Gastroesophageal sphincter (tissue), 4 donors: ENCODE measurements at regions not wholly inside any gene's neighbourhood (a gene's known extent, or its start where the extent isn't known, plus 50 kb on each side); places are given as distances from the start of the nearest gene placed in this dataset.

Experiments used
- ATAC-seq: fragments of 150-250 bp; one replicate; pipeline ENCODE4 v1.9.1; 2016; ENCODE audit warnings: mild to moderate bottlenecking, moderate library complexity
- H3K27ac ChIP-seq, 4 donors: fragments of 200-600 bp; sonication (generic) in 3 of 4; 1 replicate in 3 of 4; 2 replicates in 1 of 4; pipeline ENCODE4 v1.5.1; 2016 to 2019
- H3K27me3 ChIP-seq: fragments of 200-600 bp; sonication (generic); one replicate; pipeline ENCODE4 v1.5.1; 2019
- H3K36me3 ChIP-seq, 2 donors: fragments of 200-600 bp; sonication (generic); one replicate each; pipeline ENCODE4 v1.5.1; 2019; ENCODE audit warnings: control low read depth in 1 of 2
- H3K4me1 ChIP-seq, 3 donors: fragments of 200-600 bp; sonication (generic); 1 replicate in 2 of 3; 2 replicates in 1 of 3; pipeline ENCODE4 v1.5.1; 2016 to 2019; ENCODE audit warnings: control low read depth in 2 of 3
- H3K4me3 ChIP-seq, 2 donors: fragments of 200-600 bp; sonication (generic); one replicate each; pipeline ENCODE4 v1.5.1; 2019; ENCODE audit warnings: mild to moderate bottlenecking in 1 of 2, moderate library complexity in 1 of 2
- H3K9me3 ChIP-seq, 3 donors: fragments of 200-600 bp; sonication (generic); one replicate each; pipeline ENCODE4 v1.5.1; 2017 to 2019; ENCODE audit warnings: control low read depth in 2 of 3
- CTCF ChIP-seq, 4 experiments: fragments of 200-600 bp in 2 of 4; fragments of 450-650 bp in 2 of 4; sonication (generic) in 1 of 4; IDR thresholded peaks; one replicate each; pipeline ENCODE4 v1.5.1; 2017 to 2019; ENCODE audit warnings: antibody characterized with exemption in 4 of 4, mild to moderate bottlenecking in 2 of 4, moderate library complexity in 2 of 4
- EP300 ChIP-seq: sonication (generic); formaldehyde crosslinking; IDR thresholded peaks from one replicate; pipeline ENCODE4 v1.6.1; 2017; ENCODE audit warnings: antibody characterized with exemption, mild to moderate bottlenecking
- POLR2A ChIP-seq, 2 donors: fragments of 450-650 bp; IDR thresholded peaks; one replicate each; pipeline ENCODE4 v1.6.1; 2017; ENCODE audit warnings: antibody characterized with exemption in 2 of 2, mild to moderate bottlenecking in 2 of 2, moderate library complexity in 1 of 2
- POLR2AphosphoS5 ChIP-seq: sonication (generic); formaldehyde crosslinking; IDR thresholded peaks from one replicate; pipeline ENCODE4 v1.6.1; 2017; ENCODE audit warnings: antibody characterized with exemption
- WGBS, 2 donors: methylation state at CpG; one replicate each; pipeline ENCODE4 v1.1.5; 2018; ENCODE audit warnings: low coverage in 1 of 2; 5-methylcytosine and 5-hydroxymethylcytosine counted together

- Histone ChIP-seq H3K27ac (no peak overlapping the region), H3K4me1 (peaks cover 0 to 4% (median 0%) of the 10 kb centered on the region in 3 donors), H3K36me3 (no peaks in the 10 kb centered on the region), H3K27me3 (no peaks in the 10 kb centered on the region), H3K4me3 (no peak overlapping the region), H3K9me3 (no peaks in the 10 kb centered on the region)
- 70 to 83% methylated on average over 3 to 4 of the region's 4 CpGs for WGBS, 2 donors
- no peak for TF ChIP-seq EP300
- TF ChIP-seq POLR2A (IDR thresholded peaks at IDR 0.05): no peak
- no peak for TF ChIP-seq CTCF (IDR thresholded peaks at IDR 0.05)
- no peak for TF ChIP-seq POLR2AphosphoS5
- no peak for ATAC-seq
These were observed 70.4 kb downstream of the RCN1 start for GRCh38 chr11:32161293-32161692.

GRCh38 chr11:32162351-32162750 lies 71.5 kb downstream of the RCN1 start:
- H3K36me3 ChIP-seq: no peaks in the 10 kb centered on the region
- peaks cover 0 to 4% (median 0%) of the 10 kb centered on the region in 3 donors for H3K4me1 ChIP-seq
- 0 to 17% methylated on average over 4 of the region's 4 CpGs for WGBS, 2 donors
- no peak overlapping the region for H3K4me3 ChIP-seq
- no peak for ATAC-seq
- no peak for TF ChIP-seq POLR2AphosphoS5
- TF ChIP-seq CTCF (IDR thresholded peaks at IDR 0.05): no peak
- TF ChIP-seq POLR2A (IDR thresholded peaks at IDR 0.05): no peak
- TF ChIP-seq EP300: no peak
- no peaks in the 10 kb centered on the region for H3K9me3 ChIP-seq
- no peaks in the 10 kb centered on the region for H3K27me3 ChIP-seq
- no peak overlapping the region for H3K27ac ChIP-seq

GRCh38 chr11:32162906-32163305 lies 72.0 kb downstream of the RCN1 start:
- no peak overlapping the region for H3K27ac ChIP-seq
- H3K27me3 ChIP-seq: no peaks in the 10 kb centered on the region
- no peak overlapping the region for H3K4me3 ChIP-seq
- 84 to 85% methylated on average over 1 to 5 of the region's 5 CpGs for WGBS, 2 donors
- H3K4me1 ChIP-seq: peaks cover 0 to 4% (median 0%) of the 10 kb centered on the region in 3 donors
- no peak for TF ChIP-seq EP300
- no peak for TF ChIP-seq POLR2A (IDR thresholded peaks at IDR 0.05)
- TF ChIP-seq CTCF (IDR thresholded peaks at IDR 0.05): no peak
- TF ChIP-seq POLR2AphosphoS5: no peak
- H3K9me3 ChIP-seq: no peaks in the 10 kb centered on the region
- H3K36me3 ChIP-seq: no peaks in the 10 kb centered on the region
- ATAC-seq: no peak

GRCh38 chr11:32163557-32163956 lies 72.7 kb downstream of the RCN1 start:
- H3K4me1 ChIP-seq: peaks cover 0 to 4% (median 0%) of the 10 kb centered on the region in 3 donors
- WGBS, 2 donors: 90 to 94% methylated on average over 3 of the region's 3 CpGs
- TF ChIP-seq EP300 (no peak), POLR2AphosphoS5 (no peak)
- H3K9me3 ChIP-seq: no peaks in the 10 kb centered on the region
- no peak overlapping the region for H3K4me3 ChIP-seq
- ATAC-seq: no peak
- H3K27me3 ChIP-seq: peaks cover 4% of the 10 kb centered on the region
- no peak overlapping the region for H3K27ac ChIP-seq
- H3K36me3 ChIP-seq: no peaks in the 10 kb centered on the region

DNA sequence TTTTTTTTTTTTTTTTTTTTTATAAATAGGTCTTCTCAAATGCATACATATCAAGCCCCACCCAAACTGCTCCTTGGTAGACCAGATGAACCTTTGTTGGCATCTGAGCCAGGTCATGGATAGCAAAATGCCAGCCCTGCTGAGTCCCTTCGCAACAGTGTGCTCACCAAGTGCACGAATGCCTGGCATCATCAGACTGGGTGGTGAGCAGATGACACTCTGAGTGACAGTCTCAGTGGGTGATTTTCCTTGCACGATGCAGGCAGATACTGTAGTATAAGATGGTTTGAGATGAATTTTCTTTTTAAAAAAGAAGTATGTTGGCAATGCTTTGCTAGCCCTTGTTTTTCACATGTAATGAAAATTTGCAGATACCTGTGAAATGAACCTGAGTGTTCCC lies 74.0 kb downstream of the RCN1 start:
- ATAC-seq: no peak
- H3K27ac ChIP-seq: no peak overlapping the region
- H3K9me3 ChIP-seq: no peaks in the 10 kb centered on the region
- peaks cover 0 to 4% (median 0%) of the 10 kb centered on the region in 3 donors for H3K4me1 ChIP-seq
- no peak overlapping the region for H3K4me3 ChIP-seq
- peaks cover 10% of the 10 kb centered on the region for H3K27me3 ChIP-seq
- no peaks in the 10 kb centered on the region for H3K36me3 ChIP-seq
- TF ChIP-seq EP300: no peak
- TF ChIP-seq POLR2A (IDR thresholded peaks at IDR 0.05): no peak
- 100% methylated on average over 2 of the region's 3 CpGs for WGBS, 2 donors

GRCh38 chr11:32168924-32169323 lies 78.0 kb downstream of the RCN1 start:
- H3K4me1 ChIP-seq: peaks cover 0 to 7% (median 0%) of the 10 kb centered on the region in 3 donors
- no peaks in the 10 kb centered on the region for H3K9me3 ChIP-seq
- peaks cover 13% of the 10 kb centered on the region for H3K27me3 ChIP-seq
- no peak for ATAC-seq
- WGBS, 2 donors: 90 to 100% methylated on average over 2 of the region's 2 CpGs
- no peak overlapping the region for H3K27ac ChIP-seq
- H3K4me3 ChIP-seq: no peak overlapping the region
- no peaks in the 10 kb centered on the region for H3K36me3 ChIP-seq
- TF ChIP-seq EP300: no peak
- TF ChIP-seq POLR2AphosphoS5: no peak
- no peak for TF ChIP-seq CTCF (IDR thresholded peaks at IDR 0.05)
- TF ChIP-seq POLR2A (IDR thresholded peaks at IDR 0.05): no peak
